ENCODE measurements at regions not wholly inside any gene's neighbourhood (a gene's known extent, or its start where the extent isn't known, plus 50 kb on each side); places are given as distances from the start of the nearest gene placed in this dataset.
"Not testable (repeated sequence)": the region's sequence is repeated elsewhere in the genome, so short reads cannot be mapped to it uniquely, and the experiment has no call there.

DNA sequence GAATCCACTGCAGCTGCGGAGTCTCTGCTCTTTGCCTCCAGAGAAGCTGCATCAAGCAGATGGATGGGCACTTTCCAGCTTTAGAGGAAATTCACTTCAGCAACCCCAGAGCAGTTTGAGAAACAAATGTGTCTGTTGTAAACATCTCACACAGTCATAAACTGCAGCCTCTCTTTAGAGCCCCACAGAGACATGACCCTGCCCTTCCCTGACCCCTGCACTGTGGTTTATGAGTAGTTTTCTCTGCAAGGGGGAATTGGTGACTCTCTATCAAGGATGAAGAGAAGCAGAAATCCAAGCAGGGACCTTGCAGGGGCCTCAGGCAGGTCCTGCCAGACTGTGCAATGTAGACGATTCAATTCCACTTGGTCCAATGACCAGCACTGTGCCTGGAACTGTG is 160.2 kb downstream of the SH2D4B start:
- DNase-seq = no peak

DNA sequence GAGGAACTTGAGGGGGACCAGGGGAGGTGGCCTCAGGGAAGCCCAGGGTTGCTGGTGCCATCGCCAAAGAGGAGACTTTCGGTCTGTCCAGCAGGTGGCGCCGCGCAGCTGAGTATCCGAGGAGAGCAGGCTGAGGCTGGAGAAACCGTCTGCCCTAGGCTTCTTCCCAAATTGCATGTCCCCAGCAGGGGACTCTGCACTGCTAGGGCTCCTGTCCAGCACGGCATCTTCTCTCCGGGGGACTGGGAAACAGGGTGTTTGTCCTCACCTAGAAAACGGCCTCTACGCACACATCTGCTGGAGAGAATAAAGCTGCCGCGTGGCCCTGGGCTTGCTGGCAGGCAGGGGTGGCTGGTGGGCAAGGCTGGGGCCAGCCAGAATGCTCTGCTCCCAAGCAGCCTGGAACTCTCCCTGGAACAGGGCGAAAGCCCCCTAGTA is 161.9 kb downstream of the SH2D4B start:
- peak; percentile 49 for DNase-seq

DNA sequence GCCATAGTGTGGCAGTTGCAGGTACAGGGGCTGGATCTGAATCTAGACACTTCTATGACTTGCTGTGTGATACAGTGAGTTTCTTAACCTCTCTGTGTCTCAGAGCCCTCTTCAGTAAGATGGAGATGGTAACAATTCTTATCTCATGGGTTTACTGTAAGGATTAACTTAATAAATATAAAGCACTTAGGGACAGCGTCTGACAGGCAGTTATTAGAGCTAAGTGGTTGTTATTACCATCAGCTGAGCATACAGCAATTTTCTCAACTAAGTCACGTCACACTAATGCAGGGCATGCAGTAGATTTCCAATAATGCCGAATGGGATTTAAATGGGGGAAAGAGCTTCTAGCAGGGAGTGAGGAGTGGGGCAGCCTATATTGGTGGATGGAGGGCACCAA is 162.6 kb downstream of the SH2D4B start:
- no peak for DNase-seq

DNA sequence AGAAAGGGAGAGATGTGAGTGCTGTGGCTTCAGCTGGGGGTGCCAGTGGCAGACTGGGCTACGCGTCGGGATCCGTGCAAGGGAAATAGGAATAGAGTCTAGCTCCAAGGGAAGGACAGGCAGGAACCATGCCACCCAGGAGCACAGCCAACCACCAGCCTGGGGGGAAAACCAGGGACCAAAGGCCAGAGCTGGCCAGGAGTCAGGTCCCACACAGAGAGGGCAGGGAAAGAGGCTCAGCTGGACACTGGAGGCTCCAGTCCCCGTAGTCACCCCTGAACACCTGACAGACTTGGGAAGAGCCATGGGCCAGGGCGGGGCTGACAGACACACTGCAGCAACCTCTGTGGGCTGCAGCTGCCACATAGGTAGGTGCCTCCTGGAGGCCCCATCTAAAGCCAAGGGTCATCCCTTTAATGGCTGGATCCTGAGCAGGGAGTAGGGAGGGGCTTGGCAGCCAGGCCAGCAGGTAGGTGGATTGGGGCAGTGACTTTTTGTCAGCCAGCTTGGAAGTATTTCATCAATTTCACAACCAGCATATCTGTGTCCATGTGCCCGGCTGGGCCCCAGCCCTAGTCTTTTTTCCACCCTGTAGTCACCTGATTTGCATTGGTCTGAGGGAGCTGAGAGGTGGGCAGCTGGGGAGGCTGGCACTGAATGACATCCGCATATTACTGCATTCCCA is 163.2 kb downstream of the SH2D4B start:
- no peak for DNase-seq

DNA sequence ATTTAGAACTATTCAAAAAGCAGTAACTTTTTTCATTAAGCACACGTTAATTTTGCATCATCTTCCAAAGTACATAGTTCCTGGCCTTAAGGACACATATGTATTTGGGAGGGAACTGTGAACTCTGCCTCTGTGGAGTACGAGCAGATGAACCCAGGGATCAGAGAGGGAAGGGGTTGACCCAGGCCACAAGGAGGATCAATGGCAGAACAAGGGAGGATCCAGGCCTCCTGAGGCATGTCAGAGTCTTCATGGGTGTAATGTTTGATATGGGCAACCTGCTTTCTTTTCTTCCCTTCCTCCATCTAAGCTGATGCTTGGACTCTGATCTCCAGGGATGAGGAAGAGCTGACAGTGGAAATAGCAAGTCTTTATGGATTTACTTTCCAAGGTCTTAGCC is 164.0 kb downstream of the SH2D4B start:
- no peak for DNase-seq

DNA sequence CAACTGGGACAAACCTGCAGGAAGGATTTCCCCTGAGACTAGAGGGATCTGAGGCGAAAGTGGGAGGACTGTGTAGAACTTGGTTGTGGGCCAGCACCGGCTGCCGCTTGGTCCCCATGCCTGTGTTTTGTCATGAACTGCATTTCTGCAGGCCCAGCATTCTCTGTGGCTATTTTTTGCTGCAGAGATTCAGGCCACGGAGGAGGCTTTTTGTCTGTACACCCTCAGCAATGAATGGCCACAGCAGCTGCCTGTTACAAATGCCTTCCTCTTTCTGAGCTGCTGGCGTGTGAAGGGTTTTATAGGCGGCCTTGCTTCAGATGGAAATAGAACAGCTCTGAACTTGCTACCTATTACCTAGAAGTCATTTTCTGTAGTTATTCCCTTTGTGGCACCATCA is 164.4 kb downstream of the SH2D4B start:
- DNase-seq = no peak

DNA sequence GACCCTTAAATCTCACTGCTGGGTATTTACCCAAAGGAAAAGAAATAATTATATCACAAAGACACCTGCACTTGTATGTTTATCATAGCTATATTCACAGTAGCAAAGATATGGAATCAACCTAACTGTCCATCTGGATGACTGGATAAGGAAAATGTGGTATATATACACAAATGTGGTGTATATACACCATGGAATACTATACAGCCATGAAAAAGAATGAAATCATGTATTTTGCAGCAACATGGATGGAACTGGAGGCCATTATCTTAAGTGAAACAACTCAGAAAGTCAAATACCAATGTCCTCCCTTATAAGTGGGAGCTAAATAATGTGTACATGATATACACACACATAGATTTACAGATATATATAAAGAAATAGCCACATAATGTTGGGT is 168.2 kb downstream of the SH2D4B start:
- DNase-seq = no peak

DNA sequence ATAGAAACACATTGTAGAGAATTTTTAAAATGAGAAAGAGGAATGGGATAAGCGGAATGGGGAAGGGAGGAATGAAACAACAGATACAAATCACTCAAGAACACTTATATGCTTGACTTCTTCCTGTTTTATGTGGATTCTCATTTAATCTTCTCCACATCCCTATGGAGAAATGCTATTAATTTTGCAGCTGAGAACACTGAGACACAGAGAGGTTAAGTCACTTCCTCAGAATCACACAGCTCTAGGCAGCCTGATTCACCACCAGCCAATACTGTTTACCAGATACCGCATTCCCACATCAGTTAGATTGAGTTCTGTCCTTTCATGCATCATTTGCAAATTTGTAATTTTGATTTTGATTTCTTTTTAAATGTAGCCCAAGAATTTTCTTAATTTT is 170.5 kb downstream of the SH2D4B start:
- DNase-seq = no peak

DNA sequence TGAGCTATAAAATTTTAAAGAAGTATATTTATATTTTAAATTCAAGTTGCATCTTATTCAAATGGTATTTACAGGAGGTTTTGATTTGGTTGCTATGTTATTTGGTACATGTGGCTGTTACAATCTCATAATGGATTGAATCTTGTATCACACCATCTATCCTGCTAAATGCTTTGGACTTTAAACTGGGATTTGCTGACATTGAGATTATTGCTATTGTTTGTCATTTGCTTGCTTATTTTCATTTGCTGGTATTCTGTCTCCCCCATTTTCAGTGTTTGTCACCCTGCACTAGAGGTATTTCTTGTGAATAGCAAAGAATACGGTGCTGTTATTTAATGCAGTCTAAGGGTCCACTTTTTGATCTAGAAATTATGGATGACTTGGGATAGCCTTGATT is 171.1 kb downstream of the SH2D4B start:
- DNase-seq = no peak

DNA sequence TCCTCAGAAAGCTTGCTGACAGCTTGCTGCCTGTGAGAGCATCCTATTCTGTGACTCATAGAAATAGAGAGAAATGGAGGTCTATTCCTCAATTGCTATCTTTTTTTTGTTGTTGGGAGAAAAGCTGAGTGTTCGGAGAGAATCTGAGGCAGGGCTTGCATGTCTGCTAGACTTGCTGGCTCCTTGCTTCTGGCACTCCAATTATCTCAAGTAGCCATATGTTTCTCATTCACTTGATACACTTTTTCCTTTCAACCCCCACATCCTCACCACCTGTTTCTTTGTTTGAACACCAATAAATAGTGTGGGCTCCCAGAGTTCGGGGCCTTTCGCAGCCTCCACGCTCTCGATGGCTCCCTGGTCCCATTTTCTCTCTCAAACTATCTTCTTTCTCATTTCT is 172.2 kb downstream of the SH2D4B start:
- DNase-seq = no peak

DNA sequence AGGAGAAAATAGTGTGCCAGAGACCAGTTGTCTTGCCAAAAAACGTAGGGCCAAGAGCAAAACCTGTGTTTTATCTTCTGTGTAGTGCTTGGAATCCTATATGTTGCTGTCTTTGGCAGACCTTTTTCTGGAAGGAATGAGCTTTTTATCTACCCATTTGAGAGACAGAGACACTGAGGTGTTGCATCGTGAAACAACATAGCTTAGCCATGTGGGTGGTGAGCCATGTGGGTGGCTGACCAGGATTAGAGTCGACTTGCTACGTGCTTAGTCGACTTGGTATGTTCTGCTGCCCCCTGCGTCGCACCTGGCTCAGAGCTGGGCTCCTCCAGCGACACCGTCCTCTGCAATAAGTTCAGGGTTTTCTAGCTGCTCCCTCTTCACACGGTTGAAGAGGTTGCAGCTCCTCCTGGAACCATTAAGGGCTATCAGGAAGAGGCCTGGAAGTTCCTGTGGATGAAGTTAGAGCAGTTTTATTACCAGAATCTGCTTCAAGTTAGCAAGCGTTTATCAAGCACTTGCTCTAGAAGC is 175.8 kb downstream of the SH2D4B start:
- no peak for DNase-seq

DNA sequence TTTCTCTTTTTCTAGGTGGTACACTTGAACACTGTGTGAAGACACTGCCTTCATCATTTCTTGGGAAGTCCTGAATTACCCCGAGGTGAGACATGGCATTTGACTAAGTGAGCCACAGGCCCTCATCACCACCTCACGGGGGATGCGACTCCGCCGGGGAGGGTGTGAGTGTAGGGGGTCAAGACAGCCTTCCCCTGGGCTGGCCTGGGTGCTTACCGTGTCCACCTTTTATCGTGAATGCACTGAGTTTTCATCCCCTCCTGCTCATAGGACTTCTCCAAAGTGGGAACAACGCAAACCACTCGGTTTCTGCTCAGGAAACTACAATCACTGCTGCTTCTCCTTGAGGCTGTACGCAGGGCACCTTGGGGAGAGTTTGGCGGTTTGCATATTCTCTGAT is 176.9 kb downstream of the SH2D4B start:
- DNase-seq = no peak

DNA sequence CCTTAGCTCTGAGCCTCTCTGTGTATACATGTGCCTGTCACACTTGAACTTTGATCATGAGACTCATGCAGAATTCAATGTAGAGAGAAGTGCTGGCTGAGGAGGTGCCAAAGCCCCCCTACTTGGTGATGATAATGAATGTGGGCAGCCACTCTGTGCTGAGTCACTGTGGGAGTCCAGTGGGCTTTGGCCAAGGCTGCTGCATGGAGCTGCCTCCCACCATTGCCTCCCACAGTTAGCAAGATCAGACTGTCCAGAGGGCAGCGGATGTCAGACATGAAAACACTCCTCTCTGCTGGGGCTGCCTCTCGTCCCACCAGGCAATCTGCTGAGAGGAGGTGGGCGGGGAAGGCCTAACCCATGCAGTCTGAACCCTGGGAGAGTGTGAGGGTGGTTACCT is 180.3 kb downstream of the SH2D4B start:
- DNase-seq = no peak

DNA sequence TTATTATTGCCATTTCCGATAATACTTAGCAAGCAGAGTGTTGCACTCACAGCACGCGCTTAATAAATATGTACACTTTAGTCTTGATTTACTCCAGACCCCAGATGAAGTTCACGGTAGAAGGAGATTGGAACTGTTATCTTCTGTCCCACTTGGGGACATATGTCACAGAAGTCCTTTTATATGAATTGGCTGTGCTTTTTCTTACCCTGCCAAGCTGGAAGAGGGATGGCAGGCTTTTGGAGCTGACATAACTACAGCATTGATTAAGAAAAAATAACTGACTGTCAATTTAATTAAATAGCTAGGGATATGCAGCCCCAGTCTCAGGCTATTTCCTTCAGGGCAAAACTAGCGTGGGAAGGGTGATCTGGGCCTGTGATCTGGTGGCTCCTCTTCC is 182.2 kb downstream of the SH2D4B start:
- DNase-seq = no peak

DNA sequence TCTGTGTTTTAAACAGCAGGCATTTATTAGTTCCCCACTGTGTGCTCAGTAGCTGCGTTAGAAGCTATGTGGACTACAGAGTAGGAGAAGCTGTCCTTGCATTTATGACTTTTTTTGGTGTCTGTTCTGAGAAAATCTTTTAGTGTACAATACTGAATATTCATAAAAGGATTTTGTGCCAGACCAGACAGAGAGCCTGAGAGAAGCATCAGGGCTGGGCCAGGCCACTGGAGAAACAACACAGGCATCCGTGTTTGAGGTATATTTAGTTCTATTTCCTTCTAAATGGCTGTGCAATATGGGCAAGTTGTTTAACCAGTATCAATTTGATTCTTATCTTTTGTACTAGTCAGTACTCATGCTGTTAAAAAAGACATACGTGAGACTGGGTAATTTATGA is 182.8 kb downstream of the SH2D4B start:
- no peak for DNase-seq

DNA sequence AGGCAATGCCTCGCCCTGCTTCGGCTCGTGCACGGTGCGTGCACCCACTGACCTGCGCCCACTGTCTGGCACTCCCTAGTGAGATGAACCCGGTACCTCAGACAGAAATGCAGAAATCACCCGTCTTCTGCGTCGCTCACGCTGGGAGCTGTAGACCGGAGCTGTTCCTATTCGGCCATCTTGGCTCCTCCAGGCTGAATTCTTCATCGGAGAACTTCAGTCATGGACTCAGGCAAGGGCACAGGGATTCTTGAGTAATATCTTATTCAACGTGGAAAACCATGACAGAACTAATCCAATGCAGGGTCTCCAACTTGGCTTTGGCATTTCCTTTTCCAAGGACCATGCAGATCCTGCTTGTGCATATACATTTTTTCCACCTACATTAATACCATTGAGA is 190.7 kb downstream of the SH2D4B start:
- not testable (repeated sequence) for DNase-seq

DNA sequence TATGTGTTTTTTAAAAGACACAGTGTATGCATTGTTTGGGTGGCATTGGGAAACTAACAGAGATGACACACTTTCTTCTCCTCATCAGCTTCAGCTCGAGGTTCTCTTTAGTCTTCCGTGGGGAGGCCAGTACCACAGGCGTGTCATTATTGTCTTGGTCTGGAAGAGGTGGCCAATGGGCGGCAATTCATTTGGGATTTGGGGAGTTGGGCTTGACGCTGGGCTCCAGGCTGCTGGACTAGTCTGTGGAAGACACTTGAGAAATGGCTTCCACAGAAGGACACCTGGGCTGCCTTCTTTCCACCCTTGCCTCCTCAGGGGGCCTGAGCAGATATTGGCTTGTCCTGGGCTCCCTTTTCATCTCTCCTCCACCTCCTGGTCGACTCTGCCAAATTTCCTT is 192.2 kb downstream of the SH2D4B start:
- DNase-seq = no peak

DNA sequence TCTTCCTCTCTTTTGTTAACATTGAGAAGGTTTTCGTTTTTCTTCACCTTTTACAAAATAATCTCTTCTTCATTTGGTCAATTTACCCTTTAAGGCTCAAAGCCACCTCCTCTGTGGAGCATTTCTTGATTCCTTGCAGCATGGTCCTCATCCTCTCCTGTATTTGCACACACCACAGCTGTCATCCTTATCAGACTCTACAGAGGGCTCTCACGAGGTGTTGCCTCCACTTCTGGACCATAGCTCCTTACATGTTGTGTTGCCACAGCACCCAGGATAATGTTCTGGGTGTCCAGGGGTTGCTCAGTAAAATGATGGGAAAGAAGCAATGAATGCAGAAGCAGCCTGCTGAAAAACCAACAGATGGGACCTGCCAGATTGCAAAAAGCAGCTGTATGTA is 192.8 kb downstream of the SH2D4B start:
- no peak for DNase-seq

DNA sequence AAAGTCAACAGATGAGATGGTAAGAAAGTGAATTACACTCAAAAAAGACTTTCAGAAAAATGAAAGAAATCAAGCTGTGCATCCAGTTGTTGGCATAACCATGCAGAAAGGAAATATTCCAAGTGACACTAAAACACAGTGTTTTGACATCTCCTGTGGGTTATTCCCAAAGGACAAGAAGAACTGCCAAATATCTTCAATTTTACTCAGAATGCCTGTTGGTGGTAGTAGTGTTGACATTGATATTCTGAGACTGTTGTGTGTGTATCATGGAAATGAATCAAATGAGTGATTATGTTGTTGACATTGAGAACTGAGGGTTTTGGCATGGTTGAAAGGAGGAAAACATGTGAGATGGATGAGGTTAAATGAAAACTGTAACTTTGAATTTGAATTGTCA is 196.9 kb downstream of the SH2D4B start:
- no peak for DNase-seq

DNA sequence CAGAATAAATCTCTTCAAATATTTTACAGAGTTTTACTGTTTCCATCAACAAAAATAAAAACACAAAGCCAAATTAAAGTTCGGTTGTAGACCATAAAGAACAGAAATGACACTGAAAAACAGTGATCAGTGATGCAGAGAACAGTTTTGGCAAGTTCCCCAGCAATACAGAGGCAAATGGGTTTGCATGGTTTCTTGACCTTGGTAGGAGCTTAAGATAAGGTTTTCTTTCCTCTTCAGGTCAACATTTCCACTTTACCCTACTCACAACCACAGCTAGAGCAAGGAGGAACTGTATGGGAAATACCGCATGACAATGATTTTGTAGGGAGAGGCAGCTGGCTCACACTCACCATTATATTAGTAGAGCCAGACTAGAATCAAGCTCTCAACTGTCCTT is 199.5 kb downstream of the SH2D4B start:
- DNase-seq = no peak

DNA sequence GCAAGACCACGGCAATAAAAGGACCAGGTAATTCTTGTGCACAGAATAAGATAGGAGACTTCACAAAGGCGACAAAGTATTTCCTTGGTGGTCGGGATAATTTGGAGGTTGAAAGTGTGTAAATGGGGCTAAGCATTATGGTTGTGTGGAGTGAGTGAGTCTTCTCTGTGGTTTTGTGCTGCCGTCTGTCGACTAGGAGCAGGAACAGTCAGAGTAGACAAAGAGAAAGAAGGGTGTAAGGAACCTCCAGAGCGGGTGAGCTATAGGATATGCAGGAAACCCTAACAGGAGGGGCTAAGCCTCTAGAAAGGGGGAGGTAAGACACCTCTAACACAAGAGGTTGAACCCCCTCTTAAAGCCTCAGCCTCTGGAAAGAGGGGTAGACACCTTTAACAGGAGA is 201.6 kb downstream of the SH2D4B start:
- DNase-seq = no peak

DNA sequence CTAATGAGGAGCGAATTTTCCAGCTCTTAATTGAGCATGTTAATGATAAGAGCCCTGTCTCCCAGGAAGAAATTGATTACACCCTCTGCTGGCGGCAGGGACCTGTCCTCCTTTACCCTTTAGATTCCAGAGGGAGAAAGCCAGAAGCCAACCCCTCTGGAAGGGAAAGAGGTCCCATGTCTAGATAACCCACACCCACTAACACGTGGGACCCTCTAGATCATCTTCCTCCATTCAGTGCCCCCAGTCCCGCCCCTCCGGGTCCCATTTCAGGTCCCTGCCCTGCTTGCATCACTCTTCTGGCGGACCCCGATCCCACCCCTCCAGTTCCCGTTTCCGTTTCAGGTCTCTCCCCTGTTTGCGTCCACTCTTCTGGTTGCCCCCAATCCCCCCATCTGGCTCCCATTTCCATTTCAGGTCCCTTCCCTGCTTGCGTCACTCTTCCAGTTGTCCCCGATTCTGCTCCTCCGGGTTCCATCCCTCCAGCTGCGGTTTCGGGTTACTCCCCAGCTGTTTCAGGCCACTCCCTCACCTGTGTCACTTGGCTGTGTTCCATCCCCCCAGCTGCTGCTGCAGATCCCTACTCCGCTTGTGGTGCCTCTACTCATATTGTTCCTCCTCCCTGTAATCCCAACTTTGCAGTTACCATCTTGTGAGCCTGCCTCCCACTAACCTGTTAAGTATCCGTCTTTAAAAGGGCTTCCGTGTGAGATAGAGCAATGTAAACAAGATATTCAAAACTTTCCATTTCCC is 202.4 kb downstream of the SH2D4B start:
- DNase-seq = no peak

DNA sequence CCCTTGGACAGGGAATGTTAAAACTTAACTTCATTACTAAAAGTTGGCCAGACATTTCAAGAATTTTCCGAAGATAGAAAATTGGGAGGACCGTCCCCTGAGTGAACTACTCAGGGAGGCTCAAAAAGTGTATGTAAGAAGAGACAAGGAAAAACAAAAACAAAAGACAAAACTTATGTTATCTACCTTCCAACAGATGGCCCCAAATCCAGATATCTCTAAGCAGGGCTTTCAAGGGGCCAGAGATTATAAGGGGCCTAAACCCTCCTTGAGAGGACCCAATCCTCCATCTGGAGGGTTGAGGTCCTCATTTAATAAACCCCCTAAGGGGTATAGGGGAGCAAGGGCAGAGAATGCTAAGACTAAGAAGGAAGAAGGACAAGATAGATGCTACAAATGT is 203.6 kb downstream of the SH2D4B start:
- no peak for DNase-seq

DNA sequence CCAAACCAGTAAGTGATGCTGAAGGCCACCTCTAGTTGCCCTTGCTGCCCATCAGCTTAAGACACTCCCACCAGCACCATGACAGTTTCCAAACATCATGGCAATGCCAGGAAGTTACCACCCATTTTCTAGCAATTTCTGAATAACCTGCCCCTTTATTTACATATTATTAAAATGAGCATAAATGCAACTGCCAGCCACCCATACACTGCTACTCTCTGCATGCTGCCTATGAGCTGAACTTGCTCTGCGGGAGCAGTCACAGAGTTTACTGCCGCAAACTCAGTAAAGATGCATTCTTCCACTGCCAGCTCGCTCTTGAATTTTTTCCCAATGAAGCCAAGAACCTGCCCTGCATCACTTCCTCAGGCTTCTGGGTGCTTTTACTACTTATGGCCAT is 212.6 kb downstream of the SH2D4B start:
- no peak for DNase-seq

DNA sequence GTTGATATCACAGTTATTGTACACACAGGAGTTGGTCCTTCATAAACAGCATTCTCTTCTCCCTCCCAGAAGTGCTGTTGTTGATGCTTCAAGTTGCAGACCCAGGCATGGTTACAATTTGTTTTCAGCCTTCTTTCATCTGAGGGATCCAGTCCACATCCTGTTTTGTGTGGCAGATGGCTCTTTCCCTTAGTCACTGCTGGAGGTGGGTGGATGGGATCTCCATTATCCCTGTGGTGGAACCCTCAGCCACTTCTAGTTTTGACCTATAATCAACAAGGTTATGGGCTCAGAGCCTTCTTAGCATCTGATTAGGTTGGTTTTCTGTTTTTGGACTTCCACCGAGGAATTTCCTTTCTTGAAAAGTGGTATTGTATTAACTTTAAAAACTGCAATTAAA is 214.2 kb downstream of the SH2D4B start:
- DNase-seq = no peak

All from KG1 (cell line).